GM18951 (cell line): ENCODE measurements at regions not wholly inside any gene's neighbourhood (a gene's known extent, or its start where the extent isn't known, plus 50 kb on each side); places are given as distances from the start of the nearest gene placed in this dataset.

Experiments used
- POLR2A ChIP-seq: IDR thresholded peaks from 4 replicates; pipeline ENCODE4 v1.6.1; 2011; ENCODE audit warnings: mild to moderate bottlenecking; ENCODE audit not compliant: insufficient read length, insufficient read depth; ENCODE audit errors: extremely low read depth
- in situ Hi-C: fragments of 300-500 bp; cut with MboI; formaldehyde crosslinking; loops from one replicate; pipeline ENCODE4 v1.12.0; 2022; ENCODE audit warnings: low sequenced_read_pairs, mixed read lengths, inconsistent platforms; ENCODE audit not compliant: unreplicated experiment

- no peak for TF ChIP-seq POLR2A
- in situ Hi-C loops: no loop called here
These were observed 184.4 kb upstream of the SLC39A10 start for GRCh38 chr2:195472501-195473234.

GRCh38 chr2:195471807-195472206 is 185.2 kb upstream of the SLC39A10 start:
- no peak for TF ChIP-seq POLR2A
- in situ Hi-C loops: no loop called here

- in situ Hi-C loops: no loop called here
- TF ChIP-seq POLR2A: no peak
These were observed 185.9 kb upstream of the SLC39A10 start for GRCh38 chr2:195471163-195471562.

- in situ Hi-C loops: no loop called here
- TF ChIP-seq POLR2A: no peak
These were observed 186.4 kb upstream of the SLC39A10 start for GRCh38 chr2:195470622-195471021.

GRCh38 chr2:195468771-195469170 is 188.3 kb upstream of the SLC39A10 start:
- no peak for TF ChIP-seq POLR2A
- in situ Hi-C loops: no loop called here

DNA sequence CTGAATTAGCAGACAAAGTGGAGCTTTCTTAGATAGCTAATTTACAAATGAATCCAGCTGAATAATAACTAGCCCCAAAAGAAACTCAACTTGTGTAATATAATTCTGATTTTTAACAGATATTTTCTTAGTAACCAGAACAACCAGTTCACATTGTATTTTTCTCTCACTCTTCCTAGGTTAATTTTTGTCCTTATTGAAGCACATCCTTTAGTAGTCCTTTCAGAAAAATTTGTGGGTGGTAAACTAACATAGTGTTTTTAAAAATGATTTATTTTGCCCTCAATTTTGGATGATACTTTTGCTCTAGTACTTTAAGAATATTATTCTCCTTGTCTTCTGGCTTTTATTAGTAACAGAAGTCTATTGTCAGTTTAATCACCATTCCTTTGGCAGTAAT is 190.6 kb upstream of the SLC39A10 start:
- in situ Hi-C loops: no loop called here
- TF ChIP-seq POLR2A: no peak

- no peak for TF ChIP-seq POLR2A
- in situ Hi-C loops: no loop called here
These were observed 196.0 kb upstream of the SLC39A10 start for GRCh38 chr2:195461010-195461409.

DNA sequence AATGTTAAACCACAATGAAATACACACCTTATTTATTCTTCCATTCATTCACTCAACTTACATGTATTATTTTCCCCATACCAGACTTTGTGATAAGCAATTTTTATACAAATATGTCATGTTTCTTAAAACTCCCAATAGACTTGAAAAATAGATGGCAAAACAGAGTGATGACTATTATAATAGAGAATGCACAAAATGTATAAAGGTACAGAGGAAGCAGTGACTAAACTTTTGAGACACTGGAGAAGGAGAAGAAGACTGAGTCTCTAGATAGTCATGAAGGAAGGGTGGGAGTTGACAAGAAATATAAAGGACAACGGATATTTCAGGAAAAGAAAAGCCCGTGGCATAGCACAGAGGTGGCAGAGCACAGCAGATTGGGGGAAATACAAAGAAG is 198.1 kb upstream of the SLC39A10 start:
- in situ Hi-C loops: no loop called here
- no peak for TF ChIP-seq POLR2A

DNA sequence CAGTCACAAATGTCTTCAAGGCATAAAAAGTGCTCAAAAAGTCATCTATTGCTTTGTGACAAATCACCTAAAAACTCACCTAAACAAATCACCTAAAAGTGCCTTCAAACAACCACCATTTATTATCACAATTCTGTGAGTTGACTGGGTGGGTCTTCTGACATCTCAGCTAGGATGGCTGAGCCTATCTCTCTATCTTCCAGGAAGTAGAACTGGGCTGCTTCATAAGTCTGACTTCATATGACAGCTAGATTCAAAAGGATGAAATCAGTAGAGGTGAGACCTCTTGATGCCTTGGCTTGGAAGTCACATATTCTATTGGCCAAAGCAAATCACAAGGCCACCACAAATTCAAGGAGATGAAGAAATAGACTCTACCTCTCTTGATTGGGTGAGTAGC is 199.2 kb upstream of the SLC39A10 start:
- in situ Hi-C loops: no loop called here
- no peak for TF ChIP-seq POLR2A

GRCh38 chr2:195456771-195457170 is 200.3 kb upstream of the SLC39A10 start:
- in situ Hi-C loops: no loop called here
- no peak for TF ChIP-seq POLR2A

GRCh38 chr2:195451160-195451559 is 205.9 kb upstream of the SLC39A10 start:
- in situ Hi-C loops: no loop called here
- no peak for TF ChIP-seq POLR2A

GRCh38 chr2:195450552-195451113 is 206.4 kb upstream of the SLC39A10 start:
- TF ChIP-seq POLR2A: no peak
- in situ Hi-C loops: no loop called here

DNA sequence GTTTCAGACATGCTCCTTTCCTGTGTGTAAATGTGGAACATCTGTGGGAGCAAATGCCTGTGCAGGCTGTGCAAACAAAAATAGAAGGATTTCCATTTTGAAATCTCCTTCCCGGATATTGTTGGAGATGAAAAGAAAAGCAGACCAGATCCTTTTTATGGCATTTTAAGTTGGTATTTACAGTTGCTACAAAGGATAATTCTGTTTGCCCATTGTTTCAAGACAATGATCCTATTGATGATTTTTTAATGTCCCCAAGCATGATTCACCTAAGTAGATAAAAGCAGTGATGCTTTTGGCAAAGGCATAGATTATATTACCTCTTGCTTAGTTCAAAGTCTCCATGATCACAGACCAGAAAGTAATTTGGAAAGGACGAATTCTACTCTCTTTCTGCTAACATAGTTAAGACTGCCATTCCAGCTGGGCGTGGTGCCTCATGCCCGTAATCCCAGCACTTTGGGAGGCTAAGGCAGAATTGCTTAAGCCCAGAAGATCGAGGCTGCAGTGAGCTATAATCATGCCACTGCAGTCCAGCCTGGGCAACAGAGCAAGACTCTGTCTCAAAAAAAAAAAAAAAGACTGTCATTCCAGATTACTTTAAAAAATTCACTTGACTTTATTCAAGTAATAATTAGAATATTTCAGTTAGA is 209.6 kb upstream of the SLC39A10 start:
- TF ChIP-seq POLR2A: no peak
- in situ Hi-C loops: no loop called here

DNA sequence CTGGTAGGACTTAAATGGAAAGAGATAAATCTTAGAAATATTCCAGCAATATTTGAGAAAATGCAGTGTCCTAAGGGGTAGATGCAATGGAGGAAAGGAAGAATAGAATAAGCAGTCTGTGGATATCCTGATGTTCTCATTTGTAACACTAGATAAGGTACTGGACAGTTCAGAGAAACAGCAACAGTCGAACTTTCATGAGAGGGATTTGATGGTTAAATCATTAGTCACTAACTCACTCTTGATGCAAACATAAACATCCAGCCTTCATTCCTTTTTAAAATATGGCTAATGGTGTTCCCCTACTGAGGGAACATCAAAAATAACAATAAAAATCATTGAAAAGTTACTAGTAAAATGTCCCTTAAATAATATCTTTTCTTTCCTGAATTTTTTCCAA is 211.4 kb upstream of the SLC39A10 start:
- TF ChIP-seq POLR2A: no peak
- in situ Hi-C loops: no loop called here

DNA sequence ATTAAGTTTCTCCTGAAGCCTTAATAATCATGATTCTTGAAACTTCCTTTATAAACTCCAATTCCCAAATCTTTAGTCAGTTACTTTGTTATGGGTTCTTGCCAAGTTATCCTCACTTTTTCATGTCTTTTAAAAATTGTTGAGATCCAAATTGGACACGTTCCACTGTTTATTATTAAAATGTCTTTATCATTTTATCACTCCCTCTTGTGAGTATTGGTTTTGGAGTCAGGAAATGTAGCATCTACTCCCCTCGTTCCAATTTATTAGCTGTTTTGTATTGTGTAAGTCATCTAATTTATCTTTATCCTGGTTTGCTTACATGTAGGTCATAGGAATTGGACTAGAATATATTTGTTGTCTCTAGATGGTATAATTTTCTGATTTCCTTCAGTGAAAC is 213.1 kb upstream of the SLC39A10 start:
- TF ChIP-seq POLR2A: no peak
- in situ Hi-C loops: no loop called here
